ENCODE measurements at regions not wholly inside any gene's neighbourhood (a gene's known extent, or its start where the extent isn't known, plus 50 kb on each side); places are given as distances from the start of the nearest gene placed in this dataset.

- WGBS, 2 donors (ENCODE audit: low coverage in 1 of 2) = 72 to 81% methylated on average over 3 to 4 of the region's 7 CpGs
- H3K36me3 ChIP-seq = no peaks in the 10 kb centered on the region
- H3K27ac ChIP-seq = no peak overlapping the region
- H3K9me3 ChIP-seq = peaks cover 0 to 6% (median 0%) of the 10 kb centered on the region in 3 donors
- no peak for ATAC-seq
- no peak overlapping the region for H3K4me3 ChIP-seq
- no peak for TF ChIP-seq POLR2A (IDR thresholded peaks at IDR 0.05)
- no peak for TF ChIP-seq POLR2AphosphoS5 (IDR thresholded peaks at IDR 0.05)
- no peak for TF ChIP-seq EP300 (IDR thresholded peaks at IDR 0.05)
- no peak for TF ChIP-seq CTCF (IDR thresholded peaks at IDR 0.05)
- H3K4me1 ChIP-seq = no peaks in the 10 kb centered on the region
- no peaks in the 10 kb centered on the region for H3K27me3 ChIP-seq
These were observed 606.8 kb downstream of the GBE1 start for GRCh38 chr3:81154611-81155143.

GRCh38 chr3:81152156-81152555, 609.3 kb downstream of the GBE1 start:
- H3K4me1 ChIP-seq = no peaks in the 10 kb centered on the region
- H3K9me3 ChIP-seq = peaks cover 0 to 2% (median 0%) of the 10 kb centered on the region in 3 donors
- ATAC-seq = no peak
- H3K27me3 ChIP-seq = no peaks in the 10 kb centered on the region
- H3K4me3 ChIP-seq = no peak overlapping the region
- WGBS, 2 donors (ENCODE audit: low coverage in 1 of 2) = 75 to 79% methylated on average over 2 of the region's 2 CpGs
- no peak overlapping the region for H3K27ac ChIP-seq
- no peaks in the 10 kb centered on the region for H3K36me3 ChIP-seq
- TF ChIP-seq EP300 (IDR thresholded peaks at IDR 0.05) (no peak), POLR2A (IDR thresholded peaks at IDR 0.05) (no peak), POLR2AphosphoS5 (IDR thresholded peaks at IDR 0.05) (no peak), CTCF (IDR thresholded peaks at IDR 0.05) (no peak)

GRCh38 chr3:81132995-81133394, 628.5 kb downstream of the GBE1 start:
- no peaks in the 10 kb centered on the region for H3K4me1 ChIP-seq
- 85 to 100% methylated on average over 1 of the region's 1 CpG for WGBS, 2 donors (ENCODE audit: low coverage in 1 of 2)
- no peaks in the 10 kb centered on the region for H3K36me3 ChIP-seq
- no peaks in the 10 kb centered on the region for H3K27me3 ChIP-seq
- H3K4me3 ChIP-seq = no peak overlapping the region
- H3K9me3 ChIP-seq = no peaks in the 10 kb centered on the region
- H3K27ac ChIP-seq = no peak overlapping the region
- no peak for TF ChIP-seq POLR2AphosphoS5 (IDR thresholded peaks at IDR 0.05)
- TF ChIP-seq POLR2A (IDR thresholded peaks at IDR 0.05) = no peak
- no peak for TF ChIP-seq CTCF (IDR thresholded peaks at IDR 0.05)
- no peak for TF ChIP-seq EP300 (IDR thresholded peaks at IDR 0.05)
- ATAC-seq = no peak

GRCh38 chr3:81105789-81106488, 655.5 kb downstream of the GBE1 start:
- H3K27me3 ChIP-seq = no peaks in the 10 kb centered on the region
- H3K27ac ChIP-seq = no peak overlapping the region
- no peak overlapping the region for H3K4me3 ChIP-seq
- H3K36me3 ChIP-seq = no peaks in the 10 kb centered on the region
- H3K4me1 ChIP-seq = no peaks in the 10 kb centered on the region
- ATAC-seq = no peak
- TF ChIP-seq POLR2A (IDR thresholded peaks at IDR 0.05) = no peak
- no peak for TF ChIP-seq CTCF (IDR thresholded peaks at IDR 0.05)
- no peak for TF ChIP-seq POLR2AphosphoS5 (IDR thresholded peaks at IDR 0.05)
- TF ChIP-seq EP300 (IDR thresholded peaks at IDR 0.05) = no peak
- 58 to 60% methylated on average over 5 of the region's 5 CpGs for WGBS, 2 donors (ENCODE audit: low coverage in 1 of 2)
- no peaks in the 10 kb centered on the region for H3K9me3 ChIP-seq

- no peak for ATAC-seq
- no peak overlapping the region for H3K27ac ChIP-seq
- no peaks in the 10 kb centered on the region for H3K36me3 ChIP-seq
- H3K27me3 ChIP-seq = no peaks in the 10 kb centered on the region
- no peaks in the 10 kb centered on the region for H3K9me3 ChIP-seq
- H3K4me3 ChIP-seq = no peak overlapping the region
- H3K4me1 ChIP-seq = no peaks in the 10 kb centered on the region
- TF ChIP-seq POLR2AphosphoS5 (IDR thresholded peaks at IDR 0.05) = no peak
- TF ChIP-seq CTCF (IDR thresholded peaks at IDR 0.05) = no peak
- no peak for TF ChIP-seq POLR2A (IDR thresholded peaks at IDR 0.05)
- TF ChIP-seq EP300 (IDR thresholded peaks at IDR 0.05) = no peak
- 62 to 65% methylated on average over 2 of the region's 2 CpGs for WGBS, 2 donors (ENCODE audit: low coverage in 1 of 2)
These were observed 656.2 kb downstream of the GBE1 start for GRCh38 chr3:81105206-81105605.

Data from gastroesophageal sphincter (tissue), 4 donors.